GM23248 (cell line): ENCODE measurements at regions not wholly inside any gene's neighbourhood (a gene's known extent, or its start where the extent isn't known, plus 50 kb on each side); places are given as distances from the start of the nearest gene placed in this dataset.

Experiments used
- DNase-seq: peaks from one replicate; pipeline ENCODE4 v3.0.0-alpha.2; 2015
- H2AFZ ChIP-seq: fragments of 200-600 bp; sonication (generic); 2 replicates; pipeline ENCODE4 v1.6.1; 2016; ENCODE audit warnings: antibody characterized with exemption
- H3F3A ChIP-seq: fragments of 200-600 bp; sonication (generic); 2 replicates; pipeline ENCODE4 v1.6.1; 2016; ENCODE audit warnings: mild to moderate bottlenecking, antibody characterized with exemption, mixed run types; ENCODE audit not compliant: insufficient read depth
- H3K27ac ChIP-seq: fragments of 200-600 bp; sonication (generic); 2 replicates; pipeline ENCODE4 v1.5.1; 2016; ENCODE audit warnings: mild to moderate bottlenecking
- H3K27me3 ChIP-seq: fragments of 200-600 bp; sonication (generic); replicated peaks from 2 replicates; pipeline ENCODE4 v1.6.1; 2016; ENCODE audit warnings: mild to moderate bottlenecking; ENCODE audit not compliant: insufficient read depth
- H3K36me3 ChIP-seq: fragments of 200-600 bp; sonication (generic); 2 replicates; pipeline ENCODE4 v1.6.1; 2016; ENCODE audit warnings: low read depth, mild to moderate bottlenecking
- H3K4me1 ChIP-seq: fragments of 200-600 bp; sonication (generic); 2 replicates; pipeline ENCODE4 v1.6.1; 2016; ENCODE audit warnings: mild to moderate bottlenecking; ENCODE audit not compliant: insufficient read depth
- H3K4me2 ChIP-seq: fragments of 200-600 bp; sonication (generic); one replicate; pipeline ENCODE4 v1.6.1; 2016; ENCODE audit warnings: mild to moderate bottlenecking; ENCODE audit not compliant: unreplicated experiment
- H3K4me3 ChIP-seq: fragments of 200-600 bp; sonication (generic); 2 replicates; pipeline ENCODE4 v1.5.1; 2016; ENCODE audit warnings: mild to moderate bottlenecking
- H3K79me2 ChIP-seq: fragments of 200-600 bp; sonication (generic); 2 replicates; pipeline ENCODE4 v1.6.1; 2016; ENCODE audit warnings: mild to moderate bottlenecking; ENCODE audit not compliant: insufficient read depth
- H3K9ac ChIP-seq: fragments of 200-600 bp; sonication (generic); 2 replicates; pipeline ENCODE4 v1.6.1; 2016; ENCODE audit warnings: mild to moderate bottlenecking
- H3K9me2 ChIP-seq: fragments of 200-600 bp; sonication (generic); 2 replicates; pipeline ENCODE4 v1.6.1; 2016; ENCODE audit warnings: mixed run types, mild to moderate bottlenecking, moderate library complexity; ENCODE audit not compliant: insufficient read depth
- H3K9me3 ChIP-seq: fragments of 200-600 bp; sonication (generic); one replicate; pipeline ENCODE4 v1.6.1; 2017; ENCODE audit warnings: low read depth
- H4K20me1 ChIP-seq: fragments of 200-600 bp; sonication (generic); 2 replicates; pipeline ENCODE4 v1.6.0; 2016; ENCODE audit not compliant: insufficient read depth
- EZH2 ChIP-seq: fragments of 200-600 bp; sonication (generic); IDR thresholded peaks from 2 replicates; pipeline ENCODE4 v1.6.1; 2018; ENCODE audit warnings: antibody characterized with exemption, mild to moderate bottlenecking; ENCODE audit not compliant: insufficient read depth, poor library complexity, severe bottlenecking
- EZH2phosphoT487 ChIP-seq: fragments of 200-600 bp; sonication (generic); IDR thresholded peaks from 2 replicates; pipeline ENCODE4 v1.6.1; 2018; ENCODE audit warnings: antibody characterized with exemption, moderate library complexity, mild to moderate bottlenecking, low read depth; ENCODE audit not compliant: insufficient read depth
- WGBS, 2 experiments: methylation state at CpG; one replicate each; pipeline ENCODE4 v1.1.6; 2015 to 2017; ENCODE audit warnings: low lambda C conversion rate in 2 of 2, low coverage in 1 of 2; ENCODE audit errors: missing lambda C conversion rate in 2 of 2; 5-methylcytosine and 5-hydroxymethylcytosine counted together
- in situ Hi-C: fragments of 300-500 bp; cut with MboI; formaldehyde crosslinking; loops from 2 replicates; pipeline ENCODE4 v1.15.0; 2020

DNA sequence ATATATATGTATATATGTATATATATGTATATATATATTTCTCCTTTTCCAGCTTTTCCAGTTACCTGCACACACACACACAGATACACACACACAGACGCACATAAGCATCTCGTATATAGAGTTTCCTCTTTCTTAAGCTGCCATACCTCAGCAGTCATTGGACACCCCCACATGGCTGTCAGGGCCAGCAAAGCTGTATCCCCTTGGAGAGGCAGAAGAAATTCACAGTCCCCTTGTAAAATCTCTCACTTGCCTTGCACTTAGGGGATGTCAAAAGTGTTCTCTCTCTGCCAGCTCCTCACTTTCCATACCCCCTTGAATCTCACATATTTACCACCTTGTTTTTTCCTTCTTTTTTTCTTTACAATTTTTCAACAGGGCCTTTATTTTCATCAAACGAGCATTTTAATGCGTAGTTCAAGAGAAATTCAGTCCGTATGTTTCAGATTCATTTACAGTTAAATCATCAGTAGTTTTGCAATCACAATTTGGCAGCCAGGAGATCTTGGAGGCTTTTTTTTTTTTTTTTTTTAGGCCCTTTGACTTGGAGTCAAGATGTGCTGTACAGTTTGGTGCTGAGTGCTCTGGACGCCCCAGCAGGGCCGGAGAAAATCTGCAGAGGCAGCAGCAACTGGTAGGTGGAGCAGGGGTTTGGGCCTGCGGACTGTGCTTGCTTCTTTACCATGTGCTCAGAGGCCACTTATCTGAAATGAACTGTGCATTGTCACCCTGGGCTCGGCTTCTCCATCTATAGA lies 244.9 kb upstream of the KLF4 start:
- Histone ChIP-seq H3K9me2 (no peaks in the 10 kb centered on the region), H4K20me1 (no peaks in the 10 kb centered on the region), H3K27ac (peak overlapping the region; percentile 93), H3K79me2 (no peaks in the 10 kb centered on the region), H3K4me1 (peaks cover 65% of the 10 kb centered on the region), H3K27me3 (no peaks in the 10 kb centered on the region), H3K9ac (peak overlapping the region; percentile 76), H3K4me3 (peak overlapping the region; percentile 44; the same call in 1 of the 2 replicates), H3K4me2 (peak overlapping the region; percentile 84), H3K9me3 (no peaks in the 10 kb centered on the region), H3K36me3 (no peaks in the 10 kb centered on the region), H3F3A (peaks cover 50% of the 10 kb centered on the region), H2AFZ (peak overlapping the region; percentile 59)
- peak; percentile 93 for DNase-seq
- WGBS, 2 experiments, result 1 to 3% methylated on average over 9 of the region's 9 CpGs
- TF ChIP-seq EZH2phosphoT487, result no peak
- in situ Hi-C loops, result loop anchor here (25.0 kb wide), 1 partner anchor 247 kb away; the partner anchor contains the start of gene KLF4

DNA sequence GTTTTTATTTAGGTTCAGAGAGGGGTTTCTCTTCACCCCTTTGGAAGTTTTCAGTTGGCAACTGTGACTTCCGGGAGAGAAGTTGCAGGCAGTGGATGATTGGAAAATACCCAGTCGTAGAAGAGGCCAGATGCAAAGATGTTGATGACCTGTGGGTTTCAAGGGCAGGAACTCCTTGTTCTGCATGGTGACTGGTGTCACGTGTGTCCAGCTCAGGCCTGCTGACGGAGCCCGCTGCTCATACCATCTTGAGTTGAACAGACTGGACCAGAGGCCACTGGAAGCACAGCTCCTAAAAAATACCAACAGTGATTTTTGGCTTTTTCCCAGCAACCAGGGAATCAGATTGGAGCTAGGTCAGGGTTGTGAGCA lies 243.9 kb upstream of the KLF4 start:
- DNase-seq, result peak; percentile 65
- H3K9me3 ChIP-seq, result no peaks in the 10 kb centered on the region
- no peaks in the 10 kb centered on the region for H3K9me2 ChIP-seq
- TF ChIP-seq EZH2, result no peak
- TF ChIP-seq EZH2phosphoT487, result no peak
- H3F3A ChIP-seq, result peaks cover 45% of the 10 kb centered on the region
- H3K79me2 ChIP-seq, result no peaks in the 10 kb centered on the region
- no peaks in the 10 kb centered on the region for H4K20me1 ChIP-seq
- H3K4me2 ChIP-seq, result peak overlapping the region; percentile 84
- no peaks in the 10 kb centered on the region for H3K27me3 ChIP-seq
- H3K9ac ChIP-seq, result peak overlapping the region; percentile 71
- H3K4me3 ChIP-seq, result peak overlapping the region; percentile 48
- H2AFZ ChIP-seq, result peak overlapping the region; percentile 74
- in situ Hi-C loops, result loop anchor here (25.0 kb wide), 1 partner anchor 246 kb away; the partner anchor contains the start of gene KLF4
- 8% methylated on average over 5 of the region's 5 CpGs for WGBS, 2 experiments
- no peaks in the 10 kb centered on the region for H3K36me3 ChIP-seq
- H3K27ac ChIP-seq, result peak overlapping the region; percentile 93
- H3K4me1 ChIP-seq, result peaks cover 56% of the 10 kb centered on the region

DNA sequence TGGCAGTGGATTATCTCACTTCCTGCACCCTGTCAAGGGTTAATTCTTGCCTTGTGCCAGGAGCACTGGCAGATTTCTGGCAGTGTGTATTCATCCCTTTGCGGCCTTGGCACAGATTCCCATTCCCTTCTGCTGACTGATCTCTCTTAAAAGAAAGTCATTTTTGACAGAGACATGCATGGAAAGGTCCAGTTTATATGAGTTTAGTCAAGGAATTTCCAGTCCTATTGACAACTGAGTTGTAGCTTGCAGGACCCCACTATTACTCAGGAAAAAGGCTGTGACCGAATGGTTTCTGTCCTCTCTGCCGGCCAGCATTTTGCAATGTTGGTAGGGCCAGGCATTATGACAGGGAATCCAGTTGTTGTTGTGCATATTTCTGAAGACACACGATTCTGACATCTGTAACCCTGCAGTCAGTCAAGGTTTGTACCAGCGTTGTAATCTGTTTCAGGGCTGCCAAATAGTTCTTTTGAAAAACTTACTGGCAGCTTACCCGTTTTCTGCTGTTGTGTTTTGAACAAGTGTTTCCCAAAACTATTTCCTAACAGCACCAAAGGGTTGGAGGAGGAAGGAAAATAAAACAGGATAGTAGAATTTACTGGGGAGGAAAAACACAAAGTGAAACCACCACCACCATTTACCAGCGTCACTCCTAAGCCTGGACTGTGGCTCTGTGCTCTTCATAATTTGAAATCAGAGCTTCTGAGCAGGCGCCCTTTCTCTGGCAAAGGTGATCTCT lies 243.4 kb upstream of the KLF4 start:
- H3K4me2 ChIP-seq, result peak overlapping the region; percentile 84
- peaks cover 49% of the 10 kb centered on the region for H3F3A ChIP-seq
- no peaks in the 10 kb centered on the region for H3K9me2 ChIP-seq
- no peaks in the 10 kb centered on the region for H3K79me2 ChIP-seq
- peak overlapping the region; percentile 71 for H3K9ac ChIP-seq
- WGBS, 2 experiments, result 3% methylated on average over 8 of the region's 8 CpGs
- in situ Hi-C loops, result loop anchor here (25.0 kb wide), 1 partner anchor 246 kb away; the partner anchor contains the start of gene KLF4
- peak overlapping the region; percentile 48 for H3K4me3 ChIP-seq
- peak; percentile 88 for DNase-seq
- H3K4me1 ChIP-seq, result peaks cover 52% of the 10 kb centered on the region
- H3K36me3 ChIP-seq, result no peaks in the 10 kb centered on the region
- no peaks in the 10 kb centered on the region for H3K27me3 ChIP-seq
- no peaks in the 10 kb centered on the region for H4K20me1 ChIP-seq
- TF ChIP-seq EZH2phosphoT487 (no peak), EZH2 (no peak)
- no peaks in the 10 kb centered on the region for H3K9me3 ChIP-seq
- H3K27ac ChIP-seq, result peak overlapping the region; percentile 93
- H2AFZ ChIP-seq, result peak overlapping the region; percentile 74

DNA sequence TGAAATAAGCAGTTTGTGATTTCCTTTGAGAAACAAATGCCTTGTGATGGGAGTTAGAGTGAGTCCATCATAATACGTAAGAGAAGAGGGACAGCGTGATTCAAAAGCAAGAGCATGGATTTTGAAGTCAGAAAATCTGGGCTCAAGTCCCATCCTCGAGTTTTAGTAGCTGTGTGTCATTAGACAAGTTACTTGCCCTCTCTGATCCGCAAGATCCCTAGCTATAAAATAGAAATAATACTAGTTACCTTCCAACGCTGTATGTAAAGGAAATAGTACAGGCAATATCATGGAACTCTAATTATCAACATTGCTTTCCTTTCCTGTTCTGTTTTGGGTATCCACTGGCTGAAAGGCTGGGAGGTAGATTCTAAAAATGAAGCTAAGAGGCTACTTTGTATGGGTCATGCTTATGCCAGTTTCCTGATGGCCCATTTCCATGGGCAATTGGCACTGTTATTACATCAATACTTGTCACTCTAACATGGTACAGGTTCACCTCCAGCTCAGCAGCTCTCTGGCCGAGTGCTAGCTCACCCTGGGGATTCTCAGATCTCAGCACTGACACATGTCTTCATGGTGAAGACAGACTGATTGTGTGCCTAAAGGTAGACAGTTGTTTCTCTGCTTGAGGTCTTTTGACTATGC lies 241.7 kb upstream of the KLF4 start:
- H4K20me1 ChIP-seq, result no peaks in the 10 kb centered on the region
- no peaks in the 10 kb centered on the region for H3K27me3 ChIP-seq
- no peak overlapping the region for H3K9ac ChIP-seq
- 97 to 98% methylated on average over 6 of the region's 6 CpGs for WGBS, 2 experiments
- H3K36me3 ChIP-seq, result no peaks in the 10 kb centered on the region
- no peaks in the 10 kb centered on the region for H3K9me2 ChIP-seq
- DNase-seq, result no peak
- no peak overlapping the region for H2AFZ ChIP-seq
- H3K4me1 ChIP-seq, result peaks cover 51% of the 10 kb centered on the region
- in situ Hi-C loops, result loop anchor here (25.0 kb wide), 1 partner anchor 244 kb away; the partner anchor contains the start of gene KLF4
- H3K79me2 ChIP-seq, result no peaks in the 10 kb centered on the region
- H3K27ac ChIP-seq, result no peak overlapping the region
- H3K4me2 ChIP-seq, result no peak overlapping the region
- peaks cover 54% of the 10 kb centered on the region for H3F3A ChIP-seq
- H3K9me3 ChIP-seq, result no peaks in the 10 kb centered on the region
- TF ChIP-seq EZH2 (no peak), EZH2phosphoT487 (no peak)
- H3K4me3 ChIP-seq, result no peak overlapping the region
